ENCODE measurements at regions not wholly inside any gene's neighbourhood (a gene's known extent, or its start where the extent isn't known, plus 50 kb on each side); places are given as distances from the start of the nearest gene placed in this dataset.

DNA sequence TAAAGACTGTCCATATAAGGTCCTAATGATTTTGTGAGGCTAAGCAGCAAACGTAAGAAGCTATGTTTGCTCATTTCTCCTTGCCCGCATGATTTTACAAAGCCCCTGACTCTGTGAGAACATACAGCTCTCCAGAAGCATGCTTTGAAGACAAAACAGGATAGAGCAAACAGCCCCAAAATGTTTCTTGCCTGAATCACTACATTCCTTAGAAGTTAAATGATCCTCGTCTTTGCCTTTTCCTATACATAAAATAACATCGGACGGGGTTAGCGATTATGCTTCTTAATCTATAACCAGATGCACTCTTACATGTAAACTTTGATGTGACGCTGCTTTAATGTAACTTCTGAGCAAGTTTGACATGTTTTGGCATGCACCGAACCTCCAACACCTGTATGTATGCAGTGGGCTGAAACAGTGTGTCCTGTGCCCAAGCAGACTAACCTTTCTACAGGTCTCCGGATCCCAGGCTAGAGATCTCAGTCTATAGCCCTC, 353.7 kb downstream of the CETN3 start:
- TF ChIP-seq CTCF (IDR thresholded peaks at IDR 0.05) (no peak), POLR2A (IDR thresholded peaks at IDR 0.05) (no peak)
